Stimulated activated naive CD8-positive, alpha-beta T cell treated with anti-CD3 and anti-CD28 coated beads, Interleukin-15, amount 100 ng/mL, for 72 hours (primary cell): ENCODE measurements at regions not wholly inside any gene's neighbourhood (a gene's known extent, or its start where the extent isn't known, plus 50 kb on each side); places are given as distances from the start of the nearest gene placed in this dataset.
A peak's percentile ranks its signal among the peaks of the same experiment; 100 is the strongest.
"Not testable (repeated sequence)": the region's sequence is repeated elsewhere in the genome, so short reads cannot be mapped to it uniquely, and the experiment has no call there.

ENCODE experiments used
- ATAC-seq: fragments of 150-1000 bp; cut with Tn5 transposase; 2 replicates; pipeline ENCODE4 v1.10.0; 2021; ENCODE audit warnings: mild to moderate bottlenecking, moderate library complexity
- DNase-seq, 2 donors: peaks; one replicate each; pipeline ENCODE4 v3.0.0; 2021 to 2022
- H3K27ac Mint-ChIP-seq, 2 donors: one replicate each; pipeline ENCODE4 v1.8.0; 2022; ENCODE audit warnings: mild to moderate bottlenecking in 2 of 2, mixed read lengths in 2 of 2, moderate library complexity in 2 of 2
- H3K27me3 Mint-ChIP-seq: one replicate; pipeline ENCODE4 v1.8.0; 2022; ENCODE audit warnings: mixed read lengths
- H3K4me1 Mint-ChIP-seq: one replicate; pipeline ENCODE4 v1.8.0; 2022; ENCODE audit warnings: mild to moderate bottlenecking, mixed read lengths
- H3K4me3 Mint-ChIP-seq, 2 donors: one replicate each; pipeline ENCODE4 v1.8.0; 2022; ENCODE audit warnings: mild to moderate bottlenecking in 2 of 2, mixed read lengths in 2 of 2, moderate library complexity in 1 of 2
- H3K9me3 Mint-ChIP-seq, 2 donors: one replicate each; pipeline ENCODE4 v1.8.0; 2022; ENCODE audit warnings: mixed read lengths in 2 of 2

DNA sequence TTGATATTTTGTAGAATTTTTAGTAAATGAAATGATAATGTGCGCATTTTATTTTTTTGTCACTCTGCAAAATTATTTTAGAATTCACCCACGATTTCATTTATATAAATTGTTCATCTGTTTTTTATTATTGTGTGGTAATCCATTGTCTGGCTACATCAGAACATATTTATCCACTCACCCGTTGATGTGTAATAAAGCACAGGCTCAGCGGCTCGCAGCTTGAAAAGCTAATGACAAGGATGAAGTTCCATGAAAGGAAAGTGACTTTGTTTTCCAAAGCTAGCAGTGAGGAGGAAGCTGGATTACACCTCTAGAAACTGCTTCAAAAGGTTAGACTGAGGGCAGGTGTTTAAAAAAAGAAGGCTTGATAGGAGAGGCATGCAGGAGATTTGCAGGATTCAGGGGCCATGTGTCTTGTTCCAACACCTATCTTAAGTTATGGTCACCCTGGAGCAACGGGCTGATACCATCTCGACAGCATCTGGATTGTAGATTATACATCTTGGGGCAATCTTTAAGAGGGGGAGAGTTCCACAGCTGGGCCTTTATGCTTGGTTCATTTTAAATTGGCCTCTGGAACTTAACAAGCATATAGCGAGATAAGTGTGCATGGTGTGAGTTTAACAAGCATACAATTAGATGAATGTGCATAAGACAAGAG is 194.1 kb downstream of the TMTC3 start:
- no peaks in the 10 kb centered on the region for H3K9me3 Mint-ChIP-seq
- H3K4me3 Mint-ChIP-seq: no peak overlapping the region
- no peak for ATAC-seq
- DNase-seq: no peak
- no peak overlapping the region for H3K27ac Mint-ChIP-seq
- no peaks in the 10 kb centered on the region for H3K4me1 Mint-ChIP-seq
- H3K27me3 Mint-ChIP-seq: no peaks in the 10 kb centered on the region

DNA sequence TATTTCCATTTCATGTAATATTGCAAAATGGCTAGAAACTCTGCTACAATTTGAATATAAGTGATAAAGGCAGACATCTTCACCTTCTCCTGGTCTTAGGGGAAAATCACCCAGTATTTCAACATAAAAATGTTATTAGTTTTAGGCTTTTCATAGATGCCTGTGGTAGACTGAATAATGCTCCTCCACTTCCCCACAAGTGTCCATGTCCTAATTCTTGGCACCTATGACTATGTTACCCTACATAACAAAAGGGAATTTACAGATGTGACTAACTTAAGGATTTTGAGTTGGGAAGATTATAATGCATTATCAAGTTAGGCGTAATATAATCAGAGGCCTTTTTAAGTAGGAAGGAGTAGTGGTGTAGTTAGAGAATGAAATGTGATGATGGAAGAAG is 196.4 kb downstream of the TMTC3 start:
- Mint-ChIP-seq H3K27me3 (no peaks in the 10 kb centered on the region), H3K9me3 (no peaks in the 10 kb centered on the region), H3K4me1 (no peaks in the 10 kb centered on the region), H3K27ac (no peak overlapping the region), H3K4me3 (no peak overlapping the region)
- ATAC-seq (no peak), DNase-seq (no peak)

DNA sequence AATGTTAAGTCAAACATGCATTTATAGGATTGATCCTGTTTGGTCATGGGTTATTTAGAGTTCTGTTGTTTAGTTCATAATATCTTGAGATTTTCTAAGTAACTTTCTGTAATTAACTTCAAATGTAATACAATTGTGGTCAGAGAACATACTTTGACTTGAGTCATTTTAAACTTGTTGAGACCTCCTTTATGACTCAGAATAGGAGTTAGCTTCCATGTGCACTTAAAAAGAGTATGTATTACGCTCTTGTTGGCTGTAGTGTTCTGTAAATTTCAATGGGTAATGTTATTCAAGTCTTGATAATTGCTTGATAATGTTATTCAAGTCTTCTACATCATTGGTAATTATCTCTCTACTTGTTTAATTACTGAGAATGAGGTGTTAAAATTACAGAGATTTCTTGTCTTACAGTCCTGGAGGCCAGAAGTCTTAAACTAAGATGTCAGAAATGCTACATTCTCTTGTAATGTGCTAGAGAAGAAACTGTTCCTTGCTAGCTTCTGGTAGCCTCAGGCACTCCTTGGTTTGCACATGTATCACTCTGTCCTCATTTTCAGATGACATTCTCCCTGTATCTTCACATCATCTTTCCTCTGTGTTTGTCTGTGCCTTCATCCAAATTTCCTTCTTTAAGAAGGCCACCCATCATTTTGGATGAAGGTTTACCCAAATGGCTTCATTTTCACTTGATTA is 197.3 kb downstream of the TMTC3 start:
- no peaks in the 10 kb centered on the region for H3K27me3 Mint-ChIP-seq
- H3K4me1 Mint-ChIP-seq: no peaks in the 10 kb centered on the region
- H3K27ac Mint-ChIP-seq: no peak overlapping the region
- no peak overlapping the region for H3K4me3 Mint-ChIP-seq
- no peaks in the 10 kb centered on the region for H3K9me3 Mint-ChIP-seq
- ATAC-seq (no peak), DNase-seq (no peak)

DNA sequence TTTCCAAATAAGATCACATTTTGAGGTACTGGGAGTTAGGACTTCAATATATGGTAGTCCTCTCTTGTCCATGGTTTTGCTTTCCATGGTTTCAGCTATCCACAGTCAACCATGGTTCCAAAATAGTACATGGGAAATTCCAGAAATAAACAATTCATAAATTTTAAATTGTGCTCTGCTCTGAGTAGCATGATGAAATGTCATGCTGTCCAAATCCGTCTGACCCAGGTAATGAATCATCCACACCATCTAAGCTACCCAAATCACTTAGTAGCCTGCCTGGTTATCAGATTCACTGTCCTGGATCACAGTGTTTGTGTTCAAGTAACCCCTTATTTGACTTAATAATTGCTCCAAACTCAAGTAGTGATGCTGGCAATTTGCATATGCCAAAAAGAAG is 197.9 kb downstream of the TMTC3 start:
- DNase-seq (no peak), ATAC-seq (no peak)
- Mint-ChIP-seq H3K27ac (no peak overlapping the region), H3K4me3 (no peak overlapping the region), H3K4me1 (no peaks in the 10 kb centered on the region), H3K27me3 (no peaks in the 10 kb centered on the region), H3K9me3 (no peaks in the 10 kb centered on the region)

DNA sequence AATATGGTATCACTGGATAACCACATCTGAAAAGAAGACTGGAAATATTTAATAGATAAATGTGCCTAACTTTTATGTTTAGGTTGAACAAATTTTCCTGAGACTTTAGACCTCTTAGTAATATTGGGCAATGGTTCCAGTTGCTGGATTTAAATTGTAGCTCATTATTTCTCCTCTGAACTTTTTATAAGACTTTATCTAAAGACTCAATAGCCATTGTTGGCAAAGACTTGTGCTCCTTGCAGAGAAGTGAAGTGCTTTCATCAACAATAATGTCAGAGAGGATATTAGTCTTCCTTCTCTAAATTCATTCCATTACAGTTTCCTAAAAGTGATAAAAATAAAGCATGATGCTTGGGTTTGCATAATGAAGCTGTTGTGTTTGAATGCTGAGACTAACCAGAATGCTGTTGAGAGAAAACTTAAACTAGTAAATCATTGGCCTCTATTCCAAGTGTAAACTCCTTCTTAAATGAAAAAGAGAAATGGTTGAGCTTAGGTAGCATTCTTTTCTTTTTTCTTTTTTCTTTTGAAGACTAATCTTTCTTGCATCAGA is 200.2 kb downstream of the TMTC3 start:
- DNase-seq (no peak), ATAC-seq (no peak)
- no peaks in the 10 kb centered on the region for H3K9me3 Mint-ChIP-seq
- no peak overlapping the region for H3K4me3 Mint-ChIP-seq
- no peak overlapping the region for H3K27ac Mint-ChIP-seq
- H3K4me1 Mint-ChIP-seq: no peaks in the 10 kb centered on the region
- no peaks in the 10 kb centered on the region for H3K27me3 Mint-ChIP-seq

DNA sequence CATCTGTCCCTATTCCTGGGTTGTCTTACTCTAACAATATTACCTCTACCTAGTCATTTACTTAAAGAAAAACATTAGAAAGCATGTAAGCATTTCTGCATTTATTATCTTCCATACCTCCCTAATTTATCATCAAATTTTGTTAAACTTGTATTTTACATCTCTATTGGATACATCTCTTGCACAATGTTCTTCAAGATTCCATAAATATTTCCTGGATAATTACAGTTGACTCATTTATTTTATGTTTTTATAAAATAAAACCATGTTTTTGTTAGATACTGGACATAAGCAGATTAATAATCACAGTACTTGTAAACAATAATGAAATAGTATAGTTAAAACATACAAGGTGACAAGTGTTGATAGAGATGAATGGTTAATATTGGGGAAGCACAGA is 209.0 kb downstream of the TMTC3 start:
- Mint-ChIP-seq H3K4me1 (no peaks in the 10 kb centered on the region), H3K27me3 (no peaks in the 10 kb centered on the region)

DNA sequence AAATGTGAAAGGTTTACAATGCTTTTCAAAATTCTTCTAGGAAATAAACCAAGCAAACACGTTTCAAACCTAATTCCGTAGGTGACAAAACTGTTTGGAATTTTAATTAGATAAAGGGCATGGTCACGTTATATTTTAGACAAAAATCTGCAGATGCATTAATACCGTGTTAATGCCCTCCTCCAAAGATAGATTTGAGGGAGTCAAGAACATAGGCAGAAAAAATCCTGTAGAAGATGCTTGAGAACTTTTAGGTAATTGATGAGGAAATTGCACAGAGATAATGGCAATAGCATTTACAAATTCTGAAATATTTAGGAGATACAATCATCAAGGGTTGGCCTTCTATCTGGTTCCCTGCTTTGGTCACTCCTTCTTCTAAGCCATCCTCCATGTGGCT is 212.6 kb downstream of the TMTC3 start:
- no peak overlapping the region for H3K27ac Mint-ChIP-seq
- no peaks in the 10 kb centered on the region for H3K4me1 Mint-ChIP-seq
- no peak for ATAC-seq
- peaks cover 7 to 9% of the 10 kb centered on the region in 2 donors for H3K9me3 Mint-ChIP-seq
- no peak overlapping the region for H3K4me3 Mint-ChIP-seq
- no peak for DNase-seq
- no peaks in the 10 kb centered on the region for H3K27me3 Mint-ChIP-seq

More for the DNA sequence above, 209.0 kb downstream of the TMTC3 start:
- ATAC-seq (no peak), DNase-seq (no peak)
- no peak overlapping the region for H3K4me3 Mint-ChIP-seq
- H3K9me3 Mint-ChIP-seq: peaks cover 0 to 4% of the 10 kb centered on the region in 2 donors
- H3K27ac Mint-ChIP-seq: no peak overlapping the region

DNA sequence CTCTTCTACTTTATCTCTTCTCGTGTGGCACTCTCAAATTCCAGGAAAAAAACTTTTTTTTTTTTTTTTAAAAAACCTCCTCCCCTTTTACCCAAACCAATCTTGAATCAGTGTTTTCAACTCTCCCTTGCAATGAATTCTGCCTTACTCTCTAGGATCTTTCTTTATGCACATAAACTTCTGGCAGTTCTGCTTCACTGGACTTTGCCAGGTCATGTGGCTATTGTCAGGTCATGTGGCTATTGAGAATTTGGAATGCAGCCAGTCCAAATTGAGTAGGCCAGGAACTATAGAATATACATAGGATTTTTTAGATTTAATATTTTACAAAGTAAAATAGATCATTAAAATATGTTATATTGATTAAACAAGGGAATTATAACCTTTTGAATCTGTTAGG is 218.2 kb downstream of the TMTC3 start:
- Mint-ChIP-seq H3K9me3 (peaks cover 7 to 16% of the 10 kb centered on the region in 2 donors), H3K27me3 (no peaks in the 10 kb centered on the region), H3K4me1 (no peaks in the 10 kb centered on the region), H3K27ac (no peak overlapping the region), H3K4me3 (no peak overlapping the region)
- DNase-seq (no peak), ATAC-seq (no peak)

DNA sequence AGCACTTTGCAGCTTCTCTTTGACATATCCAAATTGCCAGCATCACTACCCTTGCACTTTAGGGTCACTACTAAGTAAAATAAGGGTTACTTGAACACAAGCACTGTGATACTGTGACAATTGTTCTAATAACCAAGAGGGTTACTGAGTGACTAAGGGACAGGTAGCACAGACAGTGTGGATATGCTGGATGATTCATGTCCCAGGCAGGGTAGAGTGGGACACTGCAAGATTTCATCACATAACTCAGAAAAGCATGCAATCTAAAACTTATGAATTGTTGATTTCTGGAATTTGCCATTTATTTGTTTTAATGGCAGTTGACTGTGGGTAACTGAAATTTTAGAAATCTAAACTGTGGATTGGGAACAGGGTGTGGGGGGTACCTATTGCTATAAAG is 218.8 kb downstream of the KITLG start:
- H3K27me3 Mint-ChIP-seq: no peaks in the 10 kb centered on the region
- DNase-seq (no peak), ATAC-seq (no peak)
- H3K27ac Mint-ChIP-seq: no peak overlapping the region
- H3K9me3 Mint-ChIP-seq: peaks cover 7 to 16% of the 10 kb centered on the region in 2 donors
- H3K4me3 Mint-ChIP-seq: no peak overlapping the region
- H3K4me1 Mint-ChIP-seq: no peaks in the 10 kb centered on the region

DNA sequence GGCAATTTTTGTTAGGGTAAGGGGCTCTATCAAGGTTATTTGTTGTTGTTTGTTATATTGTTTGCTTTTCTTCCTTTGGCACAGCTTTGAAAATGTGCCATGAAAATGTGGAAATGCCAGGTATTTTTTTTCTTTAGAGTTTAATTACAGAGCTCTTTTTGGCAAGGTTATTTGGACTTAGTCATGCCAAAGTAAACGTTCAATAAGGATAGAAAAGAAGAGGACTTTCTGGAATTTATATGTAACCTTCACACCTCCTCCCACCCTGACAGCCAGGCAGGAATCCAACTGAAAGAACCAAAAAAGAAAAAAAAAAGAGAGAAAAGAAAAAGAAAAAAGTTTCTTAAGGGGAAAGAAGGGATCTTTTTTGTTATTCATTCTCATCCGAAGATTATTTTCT is 217.8 kb downstream of the KITLG start:
- DNase-seq (no peak), ATAC-seq (no peak)
- Mint-ChIP-seq H3K4me1 (no peaks in the 10 kb centered on the region), H3K4me3 (no peak overlapping the region), H3K9me3 (peaks cover 7 to 16% of the 10 kb centered on the region in 2 donors), H3K27ac (no peak overlapping the region), H3K27me3 (no peaks in the 10 kb centered on the region)

DNA sequence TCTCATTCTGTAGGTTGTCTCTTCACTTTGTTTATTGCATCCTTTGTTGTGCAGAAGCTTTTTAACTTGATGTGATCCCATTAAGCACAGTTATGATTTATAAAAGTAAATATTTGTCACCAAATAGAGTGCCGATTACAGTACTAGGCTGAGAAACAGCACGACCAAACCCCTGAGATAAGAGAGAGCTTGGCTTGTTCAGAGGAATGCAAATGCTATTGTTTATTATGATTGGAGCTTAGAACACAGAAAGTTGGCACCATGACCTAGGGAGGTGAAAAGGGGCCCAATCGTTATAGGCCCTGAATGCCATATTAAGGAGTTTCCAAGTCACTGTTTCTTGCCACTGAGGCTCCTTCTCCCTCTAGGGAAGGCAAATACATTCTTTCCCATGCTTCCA is 214.9 kb downstream of the KITLG start:
- Mint-ChIP-seq H3K27me3 (no peaks in the 10 kb centered on the region), H3K4me3 (no peak overlapping the region), H3K27ac (no peak overlapping the region), H3K9me3 (peaks cover 8 to 11% of the 10 kb centered on the region in 2 donors), H3K4me1 (no peaks in the 10 kb centered on the region)
- DNase-seq: no peak
- no peak for ATAC-seq

DNA sequence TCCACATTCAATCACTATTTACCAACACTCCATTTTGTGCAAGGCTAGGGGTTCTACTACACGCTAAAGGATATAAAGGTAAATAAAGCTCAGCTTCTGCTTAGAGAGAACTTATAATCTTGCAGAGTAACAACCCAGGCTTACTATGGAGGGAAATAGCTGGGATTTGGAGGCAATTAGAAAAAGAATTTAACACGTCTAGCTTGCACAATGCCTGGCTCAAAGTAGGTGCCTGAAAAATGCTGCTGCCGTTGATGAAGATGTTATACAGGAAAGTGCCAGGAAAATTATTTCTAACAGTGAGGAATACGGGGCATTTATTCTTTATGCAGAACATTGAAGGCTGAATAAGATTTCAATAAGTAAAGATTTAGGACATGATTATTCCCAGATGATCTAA is 214.2 kb downstream of the KITLG start:
- peaks cover 8 to 11% of the 10 kb centered on the region in 2 donors for H3K9me3 Mint-ChIP-seq
- H3K27ac Mint-ChIP-seq: no peak overlapping the region
- DNase-seq: no peak
- ATAC-seq: no peak
- H3K4me3 Mint-ChIP-seq: no peak overlapping the region
- no peaks in the 10 kb centered on the region for H3K4me1 Mint-ChIP-seq
- H3K27me3 Mint-ChIP-seq: no peaks in the 10 kb centered on the region

DNA sequence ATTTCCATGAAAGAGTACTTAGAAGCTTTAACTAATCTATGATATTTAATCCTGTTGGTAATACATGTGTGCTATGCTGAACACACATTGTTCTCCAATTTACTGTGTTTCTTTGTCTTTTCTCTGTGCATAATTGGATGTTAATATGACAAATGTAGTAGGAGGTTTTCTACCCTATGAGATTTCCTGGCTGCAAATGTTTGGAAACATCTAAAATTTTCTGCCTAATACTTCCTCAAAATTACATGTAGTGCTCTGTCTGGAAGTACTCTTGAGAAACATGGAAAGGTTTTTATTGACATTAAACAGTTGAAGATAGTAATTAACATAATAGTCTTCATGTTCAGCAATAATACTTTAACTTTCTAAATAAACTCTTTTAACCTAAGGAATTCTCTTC is 213.0 kb downstream of the KITLG start:
- peaks cover 8 to 11% of the 10 kb centered on the region in 2 donors for H3K9me3 Mint-ChIP-seq
- H3K4me3 Mint-ChIP-seq: no peak overlapping the region
- no peak overlapping the region for H3K27ac Mint-ChIP-seq
- H3K4me1 Mint-ChIP-seq: no peaks in the 10 kb centered on the region
- ATAC-seq (no peak), DNase-seq (no peak)
- no peaks in the 10 kb centered on the region for H3K27me3 Mint-ChIP-seq

DNA sequence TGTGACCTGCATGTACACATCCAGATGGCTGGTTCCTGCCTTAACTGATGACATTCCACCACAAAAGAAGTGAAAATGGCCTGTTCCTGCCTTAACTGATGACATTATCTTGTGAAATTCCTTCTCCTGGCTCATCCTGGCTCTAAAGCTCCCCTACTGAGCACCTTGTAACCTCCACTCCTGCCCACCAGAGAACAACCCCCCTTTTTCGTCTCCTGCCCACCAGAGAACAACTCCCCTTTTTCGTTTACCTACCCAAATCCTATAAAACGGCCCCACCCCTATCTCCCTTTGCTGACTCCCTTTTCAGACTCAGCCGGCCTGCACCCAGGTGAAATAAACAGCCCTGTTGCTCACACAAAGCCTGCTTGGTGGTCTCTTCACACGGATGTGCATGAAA is 212.2 kb downstream of the KITLG start:
- ATAC-seq, H3K27me3 Mint-ChIP-seq, H3K4me1 Mint-ChIP-seq, H3K4me3 Mint-ChIP-seq, DNase-seq: not testable (repeated sequence)
- Mint-ChIP-seq H3K27ac (peak overlapping the region in 1 of 2 donors; percentile 2), H3K9me3 (peaks cover 8 to 11% of the 10 kb centered on the region in 2 donors)

DNA sequence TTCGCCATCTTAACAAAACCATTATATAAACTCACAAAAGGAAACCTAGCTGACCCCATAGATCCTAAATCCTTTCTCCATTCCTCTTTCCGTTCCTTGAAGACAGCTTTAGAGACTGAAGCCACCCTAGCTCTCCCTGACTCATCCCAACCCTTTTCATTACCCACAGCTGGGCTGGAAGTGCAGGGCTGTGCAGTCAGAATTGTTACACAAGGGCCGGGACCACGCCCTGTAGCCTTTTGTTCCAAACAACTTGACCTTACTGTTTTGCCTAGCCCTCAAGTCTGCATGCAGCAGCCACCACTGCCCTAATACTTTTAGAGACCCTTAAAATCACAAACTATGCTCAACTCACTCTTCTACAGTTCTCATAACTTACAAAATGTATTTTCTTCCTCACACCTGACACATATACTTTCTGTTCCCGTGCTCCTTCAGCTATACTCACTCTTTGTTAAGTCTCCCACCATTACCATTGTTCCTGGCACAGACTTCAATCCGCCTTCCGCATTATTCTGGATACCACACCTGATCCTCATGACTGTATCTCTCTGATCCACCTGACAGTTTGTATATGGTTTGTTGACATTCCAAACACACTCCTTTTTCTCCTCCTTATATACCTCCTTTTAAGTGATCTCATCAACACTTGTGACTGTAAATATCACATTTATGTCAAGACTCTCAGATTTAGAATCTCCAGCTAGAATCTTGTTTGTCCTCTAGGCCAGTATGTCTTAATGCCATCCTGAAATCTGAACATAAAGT is 208.7 kb downstream of the KITLG start:
- no peaks in the 10 kb centered on the region for H3K4me1 Mint-ChIP-seq
- ATAC-seq (no peak), DNase-seq (no peak)
- H3K27ac Mint-ChIP-seq: no peak overlapping the region
- H3K27me3 Mint-ChIP-seq: no peaks in the 10 kb centered on the region
- no peak overlapping the region for H3K4me3 Mint-ChIP-seq
- H3K9me3 Mint-ChIP-seq: peaks cover 8 to 11% of the 10 kb centered on the region in 2 donors
